A673 (cell line): ENCODE measurements at regions not wholly inside any gene's neighbourhood (a gene's known extent, or its start where the extent isn't known, plus 50 kb on each side); places are given as distances from the start of the nearest gene placed in this dataset.

Experiments
- CTCF ChIP-seq: fragments of 300-800, 200-600 bp; sonication (generic); conservative IDR thresholded peaks from 2 replicates; pipeline ENCODE4 v1.5.1; 2017; ENCODE audit warnings: low read depth, mild to moderate bottlenecking, antibody characterized with exemption, low read length, moderate library complexity, mixed read lengths
- EZH2 ChIP-seq: fragments of 200-600 bp; sonication (generic); IDR thresholded peaks from 2 replicates; pipeline ENCODE4 v1.6.1; 2017; ENCODE audit warnings: borderline replicate concordance, low read depth, mild to moderate bottlenecking, mixed read lengths, antibody characterized with exemption, low read length; ENCODE audit not compliant: poor library complexity, severe bottlenecking

- TF ChIP-seq EZH2 (no peak), CTCF (no peak)
These were observed 137.1 kb downstream of the ETS2 start for GRCh38 chr21:38942748-38943211.
